LNCaP clone FGC (cell line): ENCODE measurements at regions not wholly inside any gene's neighbourhood (a gene's known extent, or its start where the extent isn't known, plus 50 kb on each side); places are given as distances from the start of the nearest gene placed in this dataset.

Source experiments
- DNase-seq: peaks from one replicate; pipeline ENCODE4 v3.0.0-alpha.2; 2011; ENCODE audit warnings: low read depth
- H3K4me3 ChIP-seq: 2 replicates; pipeline ENCODE4 v1.5.1; 2011; ENCODE audit warnings: mild to moderate bottlenecking, low read depth, low read length, control low read depth
- TF ChIP-seq, protein P1 (sequence below): IDR thresholded peaks from 2 replicates; pipeline ENCODE4 v1.5.1; 2012; ENCODE audit warnings: mild to moderate bottlenecking; ENCODE audit not compliant: control insufficient read depth, insufficient read depth; ENCODE audit errors: extremely low read depth

DNA sequence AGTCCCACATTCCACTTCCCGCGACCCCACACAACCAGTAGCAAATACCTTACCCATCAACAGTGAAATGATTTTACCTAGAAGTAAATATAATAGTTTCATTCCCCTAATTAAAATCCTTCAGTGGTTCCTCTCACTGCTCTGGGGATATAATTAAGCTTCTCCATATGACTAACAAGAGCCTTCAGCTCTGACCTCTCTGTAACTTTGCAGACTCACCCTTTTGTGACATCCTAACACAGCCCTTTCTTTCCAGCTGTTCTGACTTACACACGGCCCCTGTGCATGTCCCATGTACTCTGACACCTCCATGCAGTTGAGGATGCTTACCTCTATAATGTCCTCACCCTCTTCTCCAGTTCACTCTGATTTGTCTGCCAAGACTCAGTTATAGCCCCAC, 137.3 kb upstream of the SPAG17 start:
- TF ChIP-seq, protein P1, sequence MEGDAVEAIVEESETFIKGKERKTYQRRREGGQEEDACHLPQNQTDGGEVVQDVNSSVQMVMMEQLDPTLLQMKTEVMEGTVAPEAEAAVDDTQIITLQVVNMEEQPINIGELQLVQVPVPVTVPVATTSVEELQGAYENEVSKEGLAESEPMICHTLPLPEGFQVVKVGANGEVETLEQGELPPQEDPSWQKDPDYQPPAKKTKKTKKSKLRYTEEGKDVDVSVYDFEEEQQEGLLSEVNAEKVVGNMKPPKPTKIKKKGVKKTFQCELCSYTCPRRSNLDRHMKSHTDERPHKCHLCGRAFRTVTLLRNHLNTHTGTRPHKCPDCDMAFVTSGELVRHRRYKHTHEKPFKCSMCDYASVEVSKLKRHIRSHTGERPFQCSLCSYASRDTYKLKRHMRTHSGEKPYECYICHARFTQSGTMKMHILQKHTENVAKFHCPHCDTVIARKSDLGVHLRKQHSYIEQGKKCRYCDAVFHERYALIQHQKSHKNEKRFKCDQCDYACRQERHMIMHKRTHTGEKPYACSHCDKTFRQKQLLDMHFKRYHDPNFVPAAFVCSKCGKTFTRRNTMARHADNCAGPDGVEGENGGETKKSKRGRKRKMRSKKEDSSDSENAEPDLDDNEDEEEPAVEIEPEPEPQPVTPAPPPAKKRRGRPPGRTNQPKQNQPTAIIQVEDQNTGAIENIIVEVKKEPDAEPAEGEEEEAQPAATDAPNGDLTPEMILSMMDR, result no peak
- no peak overlapping the region for H3K4me3 ChIP-seq
- DNase-seq, result no peak

DNA sequence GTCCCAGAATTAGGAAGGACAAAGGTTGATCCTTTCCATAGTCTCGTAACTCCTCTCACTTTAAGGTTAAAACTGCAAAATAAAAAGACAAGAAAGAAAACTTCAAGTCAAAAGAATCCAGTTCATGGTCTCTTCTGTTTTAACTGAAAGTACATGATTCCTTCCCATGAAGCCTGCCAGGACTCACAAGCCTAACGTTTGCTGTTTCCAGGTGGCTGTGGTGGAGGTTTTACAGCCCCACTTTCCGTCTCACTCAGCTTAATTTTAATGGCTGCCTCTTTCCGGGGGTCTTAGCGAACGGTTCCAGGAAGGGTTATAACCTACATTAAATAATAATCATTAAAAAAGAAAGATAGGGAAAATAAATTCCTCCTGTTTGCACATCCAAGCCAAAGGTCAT, 136.8 kb upstream of the SPAG17 start:
- TF ChIP-seq, protein P1, result no peak
- no peak for DNase-seq
- no peak overlapping the region for H3K4me3 ChIP-seq

DNA sequence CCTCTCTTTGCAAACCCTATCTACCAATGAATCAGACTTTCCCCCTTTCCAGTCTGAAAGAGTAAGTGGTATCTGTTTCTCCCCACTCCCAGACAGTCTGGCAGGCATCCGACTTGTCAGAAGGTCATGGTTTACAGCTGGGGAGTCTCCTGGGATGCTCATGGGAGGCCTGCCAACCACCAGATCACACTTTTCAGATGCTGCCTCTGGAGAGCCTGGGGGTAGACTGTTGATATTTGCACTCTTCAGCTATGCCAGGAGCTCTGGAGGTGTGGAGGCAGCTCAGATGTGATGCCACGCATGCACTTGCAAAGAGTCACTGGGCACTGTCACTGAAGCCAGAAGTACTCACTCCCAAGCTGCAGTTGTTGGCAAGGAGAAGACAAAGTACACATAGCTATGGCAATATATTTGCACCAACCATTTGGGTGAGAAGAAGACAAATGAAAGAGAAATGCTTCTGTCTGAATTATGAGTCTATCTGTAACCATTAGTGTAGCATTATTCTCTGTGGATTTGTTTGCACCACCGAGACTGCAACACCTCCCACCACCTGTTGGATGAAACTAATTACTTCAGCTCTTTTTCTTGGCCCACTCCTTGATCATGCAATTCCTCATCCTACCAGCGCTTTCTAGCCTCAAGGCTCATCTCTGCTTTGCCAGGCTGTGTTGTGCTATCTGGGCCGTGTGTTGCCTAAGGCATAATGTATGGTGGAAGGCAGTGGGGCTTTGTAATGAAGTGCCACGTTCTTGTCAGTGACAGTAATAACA, 133.0 kb upstream of the SPAG17 start:
- H3K4me3 ChIP-seq, result no peak overlapping the region
- TF ChIP-seq, protein P1, result no peak
- no peak for DNase-seq

DNA sequence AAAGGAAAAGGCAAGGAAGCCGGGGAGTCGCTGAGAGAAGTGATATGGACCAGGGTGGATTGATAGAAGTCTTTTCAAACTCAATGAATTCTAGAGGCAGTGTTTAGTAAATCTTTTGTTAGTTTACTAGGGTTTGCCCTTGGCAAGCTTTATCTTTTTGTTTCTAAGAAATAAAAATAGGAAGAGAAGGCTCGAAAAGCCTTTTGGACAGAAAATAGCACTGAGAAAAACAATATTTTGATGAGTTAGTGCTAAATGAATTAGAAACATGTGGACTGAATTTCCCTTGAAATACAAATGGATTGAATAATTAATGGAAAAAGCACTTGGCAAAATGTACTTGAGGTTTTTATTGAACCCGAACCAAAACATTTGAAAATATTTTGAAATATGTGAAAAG, 121.8 kb upstream of the SPAG17 start:
- no peak for DNase-seq
- no peak overlapping the region for H3K4me3 ChIP-seq
- TF ChIP-seq, protein P1, result no peak

DNA sequence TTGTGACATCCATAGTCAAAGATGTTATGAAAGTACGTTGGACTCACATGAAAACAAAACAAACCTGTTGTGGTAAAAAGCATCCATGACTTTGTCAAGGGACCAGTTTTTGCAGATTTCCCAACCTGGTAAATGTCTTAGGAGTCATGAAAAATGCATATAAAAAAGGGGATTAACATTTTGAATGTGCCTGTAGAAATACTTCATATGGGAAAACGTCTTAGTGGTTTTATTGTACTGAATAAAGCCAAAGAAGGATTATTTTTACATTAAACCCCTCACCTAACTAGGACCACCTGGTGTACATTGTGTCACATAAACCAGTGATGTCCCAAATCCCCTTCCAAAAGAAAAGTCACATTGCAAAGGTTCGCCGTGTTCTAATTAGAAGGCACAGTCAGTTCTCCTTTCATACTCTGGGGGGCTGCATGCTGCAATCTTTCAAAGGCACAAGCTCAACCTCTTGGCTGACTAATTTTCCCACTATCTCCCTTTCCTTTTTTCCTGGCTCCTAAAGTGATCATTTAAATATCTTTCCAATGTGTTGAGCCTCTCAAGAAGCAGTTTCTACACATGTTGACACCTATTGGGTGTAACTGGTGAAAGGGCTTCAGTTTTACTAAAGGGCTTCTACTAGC, 119.8 kb upstream of the SPAG17 start:
- H3K4me3 ChIP-seq, result no peak overlapping the region
- TF ChIP-seq, protein P1, result peak; percentile 44
- DNase-seq, result no peak

DNA sequence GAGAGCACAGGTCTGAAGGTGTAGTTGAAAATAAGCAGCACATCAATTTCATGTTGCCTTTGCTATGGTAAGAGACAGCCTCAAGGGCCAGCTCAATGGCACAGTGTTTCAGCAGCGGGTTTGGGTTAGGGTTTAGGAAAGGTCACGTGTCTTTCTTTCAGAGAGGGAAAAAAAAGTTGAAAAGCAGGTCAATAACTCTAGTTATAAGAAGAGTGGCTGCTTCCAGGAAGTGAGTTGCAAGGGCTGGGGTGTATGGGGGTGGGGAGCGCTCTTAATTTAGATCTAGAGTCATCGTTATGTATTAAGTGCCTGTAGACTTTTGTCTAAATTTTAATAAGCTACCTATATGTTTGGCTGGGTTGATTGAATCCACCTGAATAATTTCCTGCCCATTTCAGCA, 118.5 kb upstream of the SPAG17 start:
- no peak overlapping the region for H3K4me3 ChIP-seq
- no peak for DNase-seq
- TF ChIP-seq, protein P1, result no peak
